ENCODE measurements at regions not wholly inside any gene's neighbourhood (a gene's known extent, or its start where the extent isn't known, plus 50 kb on each side); places are given as distances from the start of the nearest gene placed in this dataset.

GRCh38 chr11:29032384-29033149 is 924.4 kb downstream of the METTL15 start:
- Histone ChIP-seq H3K27ac (ENCODE audit: low read length) (no peak overlapping the region), H3K4me3 (ENCODE audit: low read length) (no peak overlapping the region), H3K36me3 (ENCODE audit: control insufficient read depth, insufficient read depth, low read length) (no peaks in the 10 kb centered on the region), H3K9me3 (ENCODE audit: control insufficient read depth, insufficient read depth, low read length) (no peaks in the 10 kb centered on the region), H3K4me1 (ENCODE audit: control insufficient read depth, insufficient read depth, low read length) (no peaks in the 10 kb centered on the region), H3K27me3 (ENCODE audit: control insufficient read depth, insufficient read depth, low read length) (no peaks in the 10 kb centered on the region)
- no peak for DNase-seq (ENCODE audit: low read depth, low spot score)
- WGBS (ENCODE audit: insufficient coverage, insufficient read length), result no CpG with 5 or more reads among the region's 2 CpGs

- WGBS (ENCODE audit: insufficient coverage, insufficient read length), result no CpG with 5 or more reads among the region's 2 CpGs
- no peak for DNase-seq (ENCODE audit: low read depth, low spot score)
Observed at GRCh38 chr11:29029452-29029851, 921.3 kb downstream of the METTL15 start.

GRCh38 chr11:29027436-29027835 is 919.2 kb downstream of the METTL15 start:
- Histone ChIP-seq H3K9me3 (ENCODE audit: control insufficient read depth, insufficient read depth, low read length) (no peaks in the 10 kb centered on the region), H3K4me3 (ENCODE audit: low read length) (no peak overlapping the region), H3K27me3 (ENCODE audit: control insufficient read depth, insufficient read depth, low read length) (no peaks in the 10 kb centered on the region), H3K4me1 (ENCODE audit: control insufficient read depth, insufficient read depth, low read length) (no peaks in the 10 kb centered on the region), H3K27ac (ENCODE audit: low read length) (no peak overlapping the region), H3K36me3 (ENCODE audit: control insufficient read depth, insufficient read depth, low read length) (no peaks in the 10 kb centered on the region)
- DNase-seq (ENCODE audit: low read depth, low spot score), result no peak
- WGBS (ENCODE audit: insufficient coverage, insufficient read length), result no CpG with 5 or more reads among the region's 1 CpG

More at GRCh38 chr11:29029452-29029851, 921.3 kb downstream of the METTL15 start:
- H3K9me3 ChIP-seq (ENCODE audit: control insufficient read depth, insufficient read depth, low read length), result no peaks in the 10 kb centered on the region
- no peaks in the 10 kb centered on the region for H3K4me1 ChIP-seq (ENCODE audit: control insufficient read depth, insufficient read depth, low read length)
- H3K36me3 ChIP-seq (ENCODE audit: control insufficient read depth, insufficient read depth, low read length), result no peaks in the 10 kb centered on the region
- no peak overlapping the region for H3K27ac ChIP-seq (ENCODE audit: low read length)
- H3K4me3 ChIP-seq (ENCODE audit: low read length), result no peak overlapping the region
- H3K27me3 ChIP-seq (ENCODE audit: control insufficient read depth, insufficient read depth, low read length), result no peaks in the 10 kb centered on the region

GRCh38 chr11:29026286-29026685 is 918.1 kb downstream of the METTL15 start:
- H3K4me3 ChIP-seq (ENCODE audit: low read length), result no peak overlapping the region
- DNase-seq (ENCODE audit: low read depth, low spot score), result no peak
- no peaks in the 10 kb centered on the region for H3K9me3 ChIP-seq (ENCODE audit: control insufficient read depth, insufficient read depth, low read length)
- WGBS (ENCODE audit: insufficient coverage, insufficient read length), result no CpG with 5 or more reads among the region's 2 CpGs
- no peaks in the 10 kb centered on the region for H3K27me3 ChIP-seq (ENCODE audit: control insufficient read depth, insufficient read depth, low read length)
- H3K36me3 ChIP-seq (ENCODE audit: control insufficient read depth, insufficient read depth, low read length), result no peaks in the 10 kb centered on the region
- no peak overlapping the region for H3K27ac ChIP-seq (ENCODE audit: low read length)
- no peaks in the 10 kb centered on the region for H3K4me1 ChIP-seq (ENCODE audit: control insufficient read depth, insufficient read depth, low read length)

- H3K27ac ChIP-seq (ENCODE audit: low read length), result no peak overlapping the region
- no peaks in the 10 kb centered on the region for H3K36me3 ChIP-seq (ENCODE audit: control insufficient read depth, insufficient read depth, low read length)
- no peak for DNase-seq (ENCODE audit: low read depth, low spot score)
- H3K27me3 ChIP-seq (ENCODE audit: control insufficient read depth, insufficient read depth, low read length), result no peaks in the 10 kb centered on the region
- no peak overlapping the region for H3K4me3 ChIP-seq (ENCODE audit: low read length)
- no peaks in the 10 kb centered on the region for H3K4me1 ChIP-seq (ENCODE audit: control insufficient read depth, insufficient read depth, low read length)
- no CpG with 5 or more reads among the region's 3 CpGs for WGBS (ENCODE audit: insufficient coverage, insufficient read length)
- H3K9me3 ChIP-seq (ENCODE audit: control insufficient read depth, insufficient read depth, low read length), result no peaks in the 10 kb centered on the region
Observed at GRCh38 chr11:29025001-29025400, 916.8 kb downstream of the METTL15 start.

- Histone ChIP-seq H3K27ac (ENCODE audit: low read length) (no peak overlapping the region), H3K9me3 (ENCODE audit: control insufficient read depth, insufficient read depth, low read length) (no peaks in the 10 kb centered on the region), H3K27me3 (ENCODE audit: control insufficient read depth, insufficient read depth, low read length) (no peaks in the 10 kb centered on the region), H3K36me3 (ENCODE audit: control insufficient read depth, insufficient read depth, low read length) (no peaks in the 10 kb centered on the region), H3K4me3 (ENCODE audit: low read length) (no peak overlapping the region), H3K4me1 (ENCODE audit: control insufficient read depth, insufficient read depth, low read length) (no peaks in the 10 kb centered on the region)
- no peak for DNase-seq (ENCODE audit: low read depth, low spot score)
- WGBS (ENCODE audit: insufficient coverage, insufficient read length), result no CpG with 5 or more reads among the region's 4 CpGs
Observed at GRCh38 chr11:29024386-29024785, 916.2 kb downstream of the METTL15 start.

- Histone ChIP-seq H3K4me3 (ENCODE audit: low read length) (no peak overlapping the region), H3K4me1 (ENCODE audit: control insufficient read depth, insufficient read depth, low read length) (no peaks in the 10 kb centered on the region), H3K9me3 (ENCODE audit: control insufficient read depth, insufficient read depth, low read length) (no peaks in the 10 kb centered on the region), H3K27ac (ENCODE audit: low read length) (no peak overlapping the region), H3K36me3 (ENCODE audit: control insufficient read depth, insufficient read depth, low read length) (no peaks in the 10 kb centered on the region), H3K27me3 (ENCODE audit: control insufficient read depth, insufficient read depth, low read length) (no peaks in the 10 kb centered on the region)
- DNase-seq (ENCODE audit: low read depth, low spot score), result no peak
- WGBS (ENCODE audit: insufficient coverage, insufficient read length), result no CpG with 5 or more reads among the region's 1 CpG
Observed at GRCh38 chr11:29023761-29024160, 915.6 kb downstream of the METTL15 start.

- no peaks in the 10 kb centered on the region for H3K36me3 ChIP-seq (ENCODE audit: control insufficient read depth, insufficient read depth, low read length)
- no peak overlapping the region for H3K4me3 ChIP-seq (ENCODE audit: low read length)
- H3K4me1 ChIP-seq (ENCODE audit: control insufficient read depth, insufficient read depth, low read length), result no peaks in the 10 kb centered on the region
- no peaks in the 10 kb centered on the region for H3K9me3 ChIP-seq (ENCODE audit: control insufficient read depth, insufficient read depth, low read length)
- WGBS (ENCODE audit: insufficient coverage, insufficient read length), result no CpG with 5 or more reads among the region's 2 CpGs
- DNase-seq (ENCODE audit: low read depth, low spot score), result no peak
- no peaks in the 10 kb centered on the region for H3K27me3 ChIP-seq (ENCODE audit: control insufficient read depth, insufficient read depth, low read length)
- H3K27ac ChIP-seq (ENCODE audit: low read length), result no peak overlapping the region
Observed at GRCh38 chr11:29022676-29023075, 914.5 kb downstream of the METTL15 start.

GRCh38 chr11:29019960-29020683 is 911.9 kb downstream of the METTL15 start:
- Histone ChIP-seq H3K9me3 (ENCODE audit: control insufficient read depth, insufficient read depth, low read length) (no peaks in the 10 kb centered on the region), H3K4me3 (ENCODE audit: low read length) (no peak overlapping the region), H3K27me3 (ENCODE audit: control insufficient read depth, insufficient read depth, low read length) (no peaks in the 10 kb centered on the region), H3K36me3 (ENCODE audit: control insufficient read depth, insufficient read depth, low read length) (no peaks in the 10 kb centered on the region), H3K4me1 (ENCODE audit: control insufficient read depth, insufficient read depth, low read length) (no peaks in the 10 kb centered on the region), H3K27ac (ENCODE audit: low read length) (no peak overlapping the region)
- DNase-seq (ENCODE audit: low read depth, low spot score), result peak; percentile 5
- no CpG with 5 or more reads among the region's 3 CpGs for WGBS (ENCODE audit: insufficient coverage, insufficient read length)

GRCh38 chr11:29018631-29019030 is 910.4 kb downstream of the METTL15 start:
- Histone ChIP-seq H3K4me1 (ENCODE audit: control insufficient read depth, insufficient read depth, low read length) (no peaks in the 10 kb centered on the region), H3K4me3 (ENCODE audit: low read length) (no peak overlapping the region), H3K27me3 (ENCODE audit: control insufficient read depth, insufficient read depth, low read length) (no peaks in the 10 kb centered on the region), H3K9me3 (ENCODE audit: control insufficient read depth, insufficient read depth, low read length) (no peaks in the 10 kb centered on the region), H3K36me3 (ENCODE audit: control insufficient read depth, insufficient read depth, low read length) (no peaks in the 10 kb centered on the region), H3K27ac (ENCODE audit: low read length) (no peak overlapping the region)
- DNase-seq (ENCODE audit: low read depth, low spot score), result no peak
- no CpG with 5 or more reads among the region's 2 CpGs for WGBS (ENCODE audit: insufficient coverage, insufficient read length)
